ENCODE measurements at regions not wholly inside any gene's neighbourhood (a gene's known extent, or its start where the extent isn't known, plus 50 kb on each side); places are given as distances from the start of the nearest gene placed in this dataset.

DNA sequence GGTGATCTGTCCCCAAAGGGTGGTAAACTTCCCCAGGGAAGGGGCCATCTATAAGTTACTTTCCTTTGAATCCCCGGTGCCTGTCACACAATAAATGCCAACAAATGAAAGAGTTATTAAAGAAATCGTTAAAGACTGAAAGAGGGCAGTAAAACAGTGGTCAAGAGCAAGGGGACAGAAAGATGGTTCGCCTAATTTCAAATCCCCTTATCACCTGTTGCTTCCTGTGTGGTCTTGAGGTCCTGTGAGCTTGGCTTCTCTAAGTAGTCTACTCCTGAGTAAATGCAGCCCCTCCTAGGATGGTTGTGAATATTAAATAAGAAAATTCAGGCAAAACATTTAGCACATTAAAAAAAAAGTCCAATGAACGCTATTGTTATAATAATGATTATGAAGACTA lies 225.7 kb upstream of the ADAMTS9 start:
- DNase-seq (ENCODE audit: low read depth) = no peak

GRCh38 chr3:64911138-64911537 lies 223.3 kb upstream of the ADAMTS9 start:
- DNase-seq (ENCODE audit: low read depth) = no peak

DNA sequence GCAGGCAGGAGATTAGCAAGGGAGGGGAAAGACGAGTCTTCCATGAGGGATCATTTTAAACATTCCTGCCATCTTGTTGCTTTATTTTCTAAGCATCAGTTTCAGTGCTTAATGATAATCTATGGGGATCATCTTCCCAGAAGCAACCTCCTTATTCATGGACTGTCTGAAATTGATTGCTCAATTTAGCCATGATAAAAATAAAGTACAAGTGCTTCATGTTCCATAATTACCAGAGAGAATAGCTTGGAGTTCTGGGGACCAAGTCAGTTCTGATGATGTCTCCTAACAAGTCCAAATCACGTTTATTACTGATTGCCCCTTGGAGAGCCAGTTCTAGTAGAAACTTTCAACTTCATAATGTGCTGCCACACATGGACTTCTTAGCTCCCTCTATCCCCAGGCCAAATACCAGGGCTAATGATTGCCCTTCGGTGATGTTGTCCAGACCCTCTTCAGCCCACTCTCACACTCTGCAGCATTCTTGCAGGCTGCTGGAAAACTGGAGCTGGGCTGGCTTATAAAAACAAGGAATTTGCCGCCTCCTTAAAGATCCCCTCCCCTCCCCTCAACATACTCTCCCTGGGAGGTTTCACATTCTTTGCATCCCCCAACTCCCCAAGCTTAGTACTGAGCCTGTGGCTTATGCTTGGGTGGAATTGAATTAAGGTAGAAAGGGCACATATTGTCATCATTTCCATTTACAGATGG lies 222.1 kb upstream of the ADAMTS9 start:
- no peak for DNase-seq (ENCODE audit: low read depth)

- no peak for DNase-seq (ENCODE audit: low read depth)
Measured at GRCh38 chr3:64909011-64909410, 221.2 kb upstream of the ADAMTS9 start.

- DNase-seq (ENCODE audit: low read depth) = no peak
Measured at GRCh38 chr3:64908251-64908685, 220.5 kb upstream of the ADAMTS9 start.

DNA sequence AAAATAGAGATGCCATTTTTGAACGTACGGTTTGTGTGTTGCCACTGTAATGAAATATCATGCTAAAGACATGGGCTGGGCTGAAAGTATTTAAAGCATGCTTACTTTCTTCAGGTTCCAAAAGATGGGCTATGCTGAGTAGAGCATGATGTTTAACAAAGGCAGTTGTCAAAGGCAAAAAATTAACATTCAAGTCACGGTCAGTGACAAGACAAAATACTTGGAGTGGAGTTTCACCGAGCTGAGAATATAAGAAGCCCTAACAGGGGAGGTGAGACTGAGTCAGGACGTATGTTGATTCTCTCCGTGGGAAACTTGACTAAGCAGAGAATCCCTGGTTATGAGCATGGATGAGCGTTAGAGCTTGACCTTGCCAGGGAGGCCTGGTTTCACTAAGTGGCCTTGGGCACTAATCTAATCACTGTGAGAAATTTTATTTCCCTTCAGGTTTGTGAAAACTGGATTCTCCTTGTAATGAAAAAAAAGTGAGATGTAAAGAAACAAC lies 218.2 kb upstream of the ADAMTS9 start:
- DNase-seq (ENCODE audit: low read depth) = no peak

GRCh38 chr3:64903006-64903405 lies 215.2 kb upstream of the ADAMTS9 start:
- no peak for DNase-seq (ENCODE audit: low read depth)

- DNase-seq (ENCODE audit: low read depth) = no peak
Measured at GRCh38 chr3:64901986-64902516, 214.3 kb upstream of the ADAMTS9 start.

DNA sequence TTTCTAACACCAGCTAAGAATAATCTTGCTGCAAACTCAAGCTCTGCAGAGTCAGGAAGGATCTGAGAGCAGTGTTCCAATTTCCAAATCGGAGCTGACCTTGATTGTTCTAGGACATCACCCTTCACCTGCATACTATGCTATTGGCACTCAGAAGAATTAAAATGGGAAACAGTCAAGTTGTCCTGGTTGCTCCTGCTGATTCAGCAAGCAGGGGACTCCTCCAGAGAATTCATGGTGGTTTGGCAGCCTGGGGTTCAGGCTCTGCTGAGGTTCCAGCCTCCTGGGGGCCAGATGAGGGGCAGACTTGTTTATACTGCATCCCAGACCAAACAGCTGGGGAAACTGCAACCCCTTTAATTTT lies 213.7 kb upstream of the ADAMTS9 start:
- no peak for DNase-seq (ENCODE audit: low read depth)

DNA sequence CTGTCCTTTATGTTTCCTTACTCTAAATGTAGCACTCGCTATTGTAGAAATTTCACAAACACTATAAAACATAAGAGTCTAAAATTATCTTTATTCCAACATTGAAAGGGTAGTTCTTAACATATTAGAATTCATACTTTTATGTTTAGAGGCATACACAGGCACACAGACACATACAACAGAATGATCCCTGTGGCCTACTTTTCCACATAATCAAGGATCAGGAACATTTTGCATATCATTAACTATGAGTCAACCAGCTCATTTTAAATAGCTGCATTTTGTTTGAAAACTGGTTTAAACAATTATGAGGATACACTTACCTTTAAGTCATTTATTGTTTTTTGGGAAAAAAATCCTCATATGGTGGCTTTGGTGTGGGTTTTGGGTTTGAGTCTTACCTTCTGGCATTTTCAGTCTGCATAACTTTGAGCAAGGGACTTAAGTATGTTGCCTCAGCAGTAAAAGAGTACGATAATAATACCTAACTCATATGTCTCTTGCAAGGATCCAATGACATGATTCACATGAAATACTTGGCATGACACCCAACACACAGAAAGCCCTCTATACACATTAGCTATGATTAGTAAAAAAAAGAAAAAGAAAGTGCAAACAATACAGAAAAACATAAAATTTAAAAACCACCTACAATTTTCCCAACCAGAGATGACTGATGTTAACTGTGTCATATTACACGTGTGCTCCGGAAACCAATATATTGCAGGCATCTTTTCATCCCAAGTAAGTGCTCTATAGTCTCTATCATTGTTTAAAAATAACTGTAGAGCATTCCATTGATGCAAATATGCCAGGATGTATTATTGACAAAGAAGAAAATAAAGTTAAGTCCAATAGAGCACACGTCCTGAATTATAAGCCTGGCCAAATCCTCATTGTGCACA lies 213.1 kb upstream of the ADAMTS9 start:
- no peak for DNase-seq (ENCODE audit: low read depth)

GRCh38 chr3:64900156-64900555 lies 212.4 kb upstream of the ADAMTS9 start:
- no peak for DNase-seq (ENCODE audit: low read depth)

DNA sequence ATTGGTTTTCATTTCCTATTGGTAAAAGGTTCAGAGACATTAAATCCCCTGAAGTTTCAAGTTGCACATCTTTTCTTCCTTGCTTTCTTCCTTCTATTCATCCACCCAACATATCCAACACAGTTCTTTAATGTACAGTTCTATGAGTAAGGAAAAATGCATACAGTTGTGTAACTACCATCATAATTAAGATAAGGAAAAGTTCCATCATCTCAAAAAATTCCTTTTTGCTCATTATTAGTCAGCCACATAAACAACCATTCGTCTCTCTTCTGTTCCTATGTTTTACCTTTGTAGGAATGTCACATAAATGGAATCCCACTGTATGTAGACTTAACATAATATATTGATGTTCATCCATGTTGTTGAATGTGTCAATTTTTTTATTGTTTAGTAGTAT lies 211.1 kb upstream of the ADAMTS9 start:
- no peak for DNase-seq (ENCODE audit: low read depth)

GRCh38 chr3:64895991-64896895 lies 208.4 kb upstream of the ADAMTS9 start:
- DNase-seq (ENCODE audit: low read depth) = no peak

- DNase-seq (ENCODE audit: low read depth) = no peak
Measured at GRCh38 chr3:64895106-64895990, 207.5 kb upstream of the ADAMTS9 start.

- no peak for DNase-seq (ENCODE audit: low read depth)
Measured at GRCh38 chr3:64894006-64894405, 206.2 kb upstream of the ADAMTS9 start.

- DNase-seq (ENCODE audit: low read depth) = no peak
Measured at GRCh38 chr3:64892671-64893309, 205.0 kb upstream of the ADAMTS9 start.

GRCh38 chr3:64891021-64891420 lies 203.2 kb upstream of the ADAMTS9 start:
- DNase-seq (ENCODE audit: low read depth) = no peak

DNA sequence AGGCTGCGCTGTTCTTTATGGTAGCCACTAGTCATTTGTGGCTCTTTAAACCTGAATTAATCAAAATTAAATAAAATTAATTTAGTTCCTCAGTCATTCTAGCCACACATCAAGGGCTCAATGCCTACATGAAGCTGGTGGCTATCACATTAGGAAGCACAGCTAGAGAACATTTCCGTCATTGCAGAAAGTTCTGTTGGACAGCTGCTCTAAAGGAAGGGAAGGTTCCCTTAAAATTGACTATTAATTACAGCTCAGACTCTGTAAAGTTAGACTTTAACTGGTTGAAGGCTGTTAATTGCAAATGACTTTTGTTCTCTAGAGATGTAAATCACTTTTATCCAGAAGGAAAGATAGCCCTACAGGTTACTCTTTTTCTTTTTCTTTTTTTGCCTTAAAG lies 202.7 kb upstream of the ADAMTS9 start:
- DNase-seq (ENCODE audit: low read depth) = no peak

GRCh38 chr3:64890006-64890405 lies 202.2 kb upstream of the ADAMTS9 start:
- no peak for DNase-seq (ENCODE audit: low read depth)

DNA sequence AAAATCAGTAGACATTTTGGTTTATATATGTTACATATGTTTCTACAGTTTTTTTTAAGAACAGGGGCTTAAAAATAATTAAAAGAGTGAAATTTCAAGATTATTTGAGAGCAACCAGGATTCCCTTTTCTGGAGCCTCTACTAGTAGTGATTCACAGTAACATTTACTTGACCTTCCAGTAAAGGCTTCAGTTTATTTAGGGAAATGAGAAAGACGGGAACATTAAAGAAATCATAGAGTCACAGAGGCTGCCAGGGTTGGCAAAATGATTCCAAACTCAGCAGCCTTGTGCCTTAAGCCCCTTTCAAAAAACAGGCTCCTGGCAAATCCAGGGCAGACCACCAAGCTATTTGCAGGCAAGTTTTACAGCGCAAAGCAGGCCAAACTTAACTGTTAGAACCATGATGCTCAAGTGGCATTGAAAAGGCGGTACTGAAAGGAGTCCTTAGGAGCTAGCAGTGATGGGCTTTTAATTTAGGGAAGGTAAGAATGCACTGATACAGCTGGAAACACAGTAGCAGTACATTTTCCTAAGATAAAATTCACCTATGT lies 201.1 kb upstream of the ADAMTS9 start:
- no peak for DNase-seq (ENCODE audit: low read depth)

Data from ELR (cell line).